8988T (cell line): ENCODE measurements at regions not wholly inside any gene's neighbourhood (a gene's known extent, or its start where the extent isn't known, plus 50 kb on each side); places are given as distances from the start of the nearest gene placed in this dataset.
"Not testable (repeated sequence)": the region's sequence is repeated elsewhere in the genome, so short reads cannot be mapped to it uniquely, and the experiment has no call there.

Experiments
- DNase-seq: peaks from one replicate; pipeline ENCODE4 v3.0.0; 2011

DNA sequence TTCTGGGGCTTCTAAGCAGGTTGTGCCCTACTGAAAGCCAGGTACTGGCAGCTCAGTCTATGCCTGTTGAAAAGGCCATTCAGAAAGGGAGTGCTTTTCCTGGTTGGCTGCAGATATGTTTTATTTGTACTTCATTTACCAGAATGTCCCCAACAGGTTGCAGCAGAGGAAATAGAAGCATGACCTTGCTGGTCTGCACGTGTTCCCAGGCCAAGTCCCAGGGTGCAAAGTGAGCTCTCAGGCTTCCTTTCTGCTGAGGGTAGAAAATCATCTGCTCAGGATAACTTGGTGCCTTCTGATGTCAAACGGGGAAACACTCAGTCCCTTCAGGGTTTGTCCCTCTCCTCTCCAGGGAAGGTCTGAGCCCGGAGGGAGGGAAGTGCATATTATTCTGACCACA is 356.4 kb downstream of the BCL11B start:
- DNase-seq = no peak

DNA sequence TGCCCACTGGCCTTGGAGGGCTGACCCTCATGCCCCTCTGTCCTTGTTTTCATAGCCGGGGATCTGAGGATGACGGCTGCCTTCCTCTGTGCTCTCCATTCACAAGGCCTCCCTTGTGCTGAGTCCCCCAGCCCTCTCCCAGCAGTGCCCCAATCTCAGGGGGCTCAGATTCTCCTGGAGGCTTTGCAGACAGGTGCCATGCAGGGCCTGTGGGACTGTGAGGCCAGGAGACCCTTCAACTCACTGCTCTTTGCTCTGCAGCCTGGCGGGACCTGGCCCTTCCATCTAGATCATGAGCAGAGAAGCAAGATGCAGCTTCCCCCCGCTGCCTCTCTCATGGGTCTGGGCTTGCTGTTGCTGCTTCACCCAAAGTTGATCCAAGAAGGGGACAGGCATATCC is 356.0 kb downstream of the BCL11B start:
- no peak for DNase-seq

GRCh38 chr14:98916476-98916875 is 355.5 kb downstream of the BCL11B start:
- no peak for DNase-seq

DNA sequence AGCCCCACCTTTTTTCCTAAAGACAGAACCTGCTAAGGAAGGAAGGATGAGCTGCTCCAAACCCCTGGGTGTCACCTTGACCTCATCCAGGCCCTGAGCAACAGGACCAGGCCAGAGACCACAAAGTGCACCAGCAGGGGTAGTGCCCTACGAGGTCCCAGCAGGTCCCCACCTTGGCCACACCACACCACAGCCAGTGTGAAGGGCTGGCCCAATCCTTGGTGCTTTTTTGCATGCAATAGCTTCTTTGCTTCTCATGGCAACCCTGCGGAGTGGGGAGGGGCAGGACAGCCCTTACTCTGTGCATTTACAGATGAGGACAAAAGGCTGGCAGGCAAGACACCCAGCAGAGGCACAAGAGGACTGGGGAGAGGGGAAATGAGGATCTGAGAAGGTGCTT is 352.6 kb downstream of the BCL11B start:
- DNase-seq = no peak

- not testable (repeated sequence) for DNase-seq
Measured at GRCh38 chr14:98921306-98921705, 350.7 kb downstream of the BCL11B start.

- no peak for DNase-seq
Measured at GRCh38 chr14:98923596-98923995, 348.4 kb downstream of the BCL11B start.

- DNase-seq = no peak
Measured at GRCh38 chr14:98924046-98924445, 348.0 kb downstream of the BCL11B start.

GRCh38 chr14:98925354-98926040 is 346.5 kb downstream of the BCL11B start:
- DNase-seq = no peak

GRCh38 chr14:98926146-98926545 is 345.9 kb downstream of the BCL11B start:
- DNase-seq = no peak

DNA sequence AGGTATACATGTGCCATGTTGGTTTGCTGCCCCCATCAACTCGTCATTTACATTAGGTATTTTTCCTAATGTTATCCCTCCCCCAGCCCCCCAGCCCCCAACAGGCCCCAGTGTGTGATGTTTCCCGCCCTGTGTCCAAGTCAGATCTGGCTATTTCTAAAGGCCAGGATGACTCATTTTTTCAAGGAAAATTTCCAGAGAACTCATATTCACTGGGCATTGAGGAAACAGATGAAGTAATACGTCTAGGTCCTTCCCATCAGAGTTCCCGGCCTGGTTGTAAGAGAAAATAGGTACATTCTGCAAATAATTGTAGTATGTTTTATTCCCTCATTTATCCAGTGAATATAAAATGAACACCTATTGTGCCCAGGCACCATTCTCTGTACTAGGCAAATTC is 345.2 kb downstream of the BCL11B start:
- DNase-seq = no peak

- DNase-seq = no peak
Measured at GRCh38 chr14:98927986-98928385, 344.0 kb downstream of the BCL11B start.

GRCh38 chr14:98928418-98928817 is 343.6 kb downstream of the BCL11B start:
- DNase-seq = no peak

DNA sequence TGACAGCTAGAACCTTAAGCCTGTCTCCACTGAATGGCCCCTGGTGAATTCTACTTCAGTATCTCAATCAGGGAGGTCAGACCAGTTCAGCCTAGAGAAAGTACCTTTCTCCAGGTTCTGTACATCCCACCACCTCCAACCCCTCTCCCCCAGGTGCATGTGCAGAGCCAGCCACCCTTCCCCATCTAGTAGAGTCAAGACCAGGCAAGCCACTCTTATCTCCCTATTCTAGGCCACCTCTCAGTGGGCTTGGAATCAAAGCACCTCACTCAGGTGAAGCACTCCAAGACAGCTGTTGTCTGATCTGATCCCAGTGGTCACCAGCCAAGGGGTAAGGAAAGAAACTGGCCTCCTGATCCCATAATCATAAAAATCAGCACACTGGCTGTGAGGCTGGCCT is 340.9 kb downstream of the BCL11B start:
- DNase-seq = no peak

DNA sequence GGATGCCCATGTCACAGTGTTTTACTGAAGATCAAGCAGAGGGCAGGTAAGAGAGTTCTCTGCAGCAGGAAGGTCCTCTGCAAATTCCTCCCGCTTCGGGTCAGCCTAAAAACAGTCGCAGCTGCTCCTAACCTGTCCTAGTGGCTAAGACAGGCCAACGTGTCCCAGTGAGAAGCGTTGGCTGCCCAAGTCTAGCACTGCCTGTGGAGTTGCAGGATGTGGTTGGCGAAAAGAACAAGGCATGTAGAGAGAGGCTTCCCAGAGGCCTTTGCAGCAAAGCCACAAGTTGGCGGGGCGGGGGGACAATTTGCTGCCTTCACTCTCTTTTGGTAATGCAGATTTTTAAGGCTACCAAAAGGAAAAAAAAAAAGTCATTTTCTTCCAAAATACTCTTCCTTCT is 340.1 kb downstream of the BCL11B start:
- no peak for DNase-seq

DNA sequence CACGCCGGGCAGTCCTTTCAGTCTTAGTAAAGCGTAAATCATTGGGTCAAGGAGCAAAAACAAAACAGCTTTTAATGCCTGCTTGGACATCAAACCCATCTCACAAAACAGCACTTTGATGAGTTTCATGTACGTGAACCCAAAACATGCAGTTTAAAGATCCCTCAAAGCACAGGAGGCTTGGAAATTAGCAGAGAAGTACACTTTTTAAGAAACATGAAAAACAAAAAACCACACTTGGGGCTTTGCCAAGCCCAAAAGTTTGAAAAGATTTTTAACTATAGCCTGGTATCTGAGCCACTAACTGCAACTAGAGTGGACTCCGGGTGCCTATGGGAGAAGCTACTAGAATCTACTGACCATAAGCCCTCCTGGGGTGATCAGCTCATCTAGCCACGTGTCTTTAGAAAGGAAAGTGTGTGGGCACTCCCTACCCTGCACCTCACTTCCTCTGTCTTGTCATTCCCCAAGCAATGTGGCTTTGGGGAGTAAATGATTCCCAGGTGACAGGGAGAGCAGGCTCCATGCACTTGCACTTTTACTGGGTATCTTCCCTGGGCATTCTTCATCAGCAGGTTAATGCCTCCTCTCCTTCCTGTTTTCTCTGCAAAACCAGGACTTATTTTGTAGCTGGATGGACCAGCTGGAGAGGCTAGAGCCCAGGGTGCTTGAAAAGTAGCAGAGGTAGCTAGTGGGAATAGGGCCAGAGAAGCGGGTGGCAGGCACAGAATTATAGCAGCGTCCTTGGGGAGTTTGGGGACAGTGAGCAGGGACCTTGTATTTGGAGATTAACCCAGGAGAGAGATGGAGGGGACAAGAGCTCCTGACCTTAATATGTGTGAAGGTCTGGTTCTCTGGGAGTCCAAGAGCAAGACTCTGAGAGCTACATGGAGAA is 339.3 kb downstream of the BCL11B start:
- no peak for DNase-seq

GRCh38 chr14:98934569-98934968 is 337.4 kb downstream of the BCL11B start:
- not testable (repeated sequence) for DNase-seq

DNA sequence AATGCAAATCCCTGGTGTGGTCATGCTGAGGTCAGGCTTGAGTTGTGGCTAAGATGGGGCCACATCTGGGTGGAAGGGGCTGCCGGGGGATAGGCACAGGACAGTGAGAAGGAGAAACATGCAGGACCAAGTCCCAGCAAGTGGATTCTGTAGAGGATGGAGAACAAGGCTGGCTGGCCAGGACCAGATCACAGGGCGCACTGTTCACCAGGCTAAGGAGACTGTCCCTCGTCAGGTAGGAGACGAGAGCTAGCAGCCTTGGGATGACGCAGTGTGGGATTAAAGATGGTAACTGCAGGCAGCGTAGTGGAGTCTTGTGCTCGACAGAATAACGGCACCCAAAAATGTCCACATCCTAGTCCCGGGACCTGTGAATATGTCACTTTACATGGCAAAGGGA is 336.1 kb downstream of the BCL11B start:
- no peak for DNase-seq

DNA sequence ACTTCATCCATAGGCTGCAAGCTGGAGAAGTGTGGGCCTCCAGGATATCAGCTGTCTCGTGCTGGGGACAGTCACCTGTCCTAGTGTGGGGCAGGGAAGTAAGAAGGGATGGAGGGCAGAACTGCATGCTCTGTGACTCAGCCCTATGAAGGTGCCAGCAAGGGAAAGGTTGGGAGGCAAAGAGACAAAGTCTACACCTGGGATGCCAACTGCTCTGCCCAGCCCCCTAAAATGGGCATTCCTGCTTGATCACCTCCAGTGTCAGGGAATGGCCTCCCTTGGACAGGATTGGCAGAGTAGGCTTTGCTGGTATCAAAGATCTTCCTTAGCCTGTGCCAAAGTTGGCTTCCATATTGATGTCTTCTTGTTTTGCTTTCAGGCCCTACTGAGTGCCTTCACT is 335.0 kb downstream of the BCL11B start:
- no peak for DNase-seq

DNA sequence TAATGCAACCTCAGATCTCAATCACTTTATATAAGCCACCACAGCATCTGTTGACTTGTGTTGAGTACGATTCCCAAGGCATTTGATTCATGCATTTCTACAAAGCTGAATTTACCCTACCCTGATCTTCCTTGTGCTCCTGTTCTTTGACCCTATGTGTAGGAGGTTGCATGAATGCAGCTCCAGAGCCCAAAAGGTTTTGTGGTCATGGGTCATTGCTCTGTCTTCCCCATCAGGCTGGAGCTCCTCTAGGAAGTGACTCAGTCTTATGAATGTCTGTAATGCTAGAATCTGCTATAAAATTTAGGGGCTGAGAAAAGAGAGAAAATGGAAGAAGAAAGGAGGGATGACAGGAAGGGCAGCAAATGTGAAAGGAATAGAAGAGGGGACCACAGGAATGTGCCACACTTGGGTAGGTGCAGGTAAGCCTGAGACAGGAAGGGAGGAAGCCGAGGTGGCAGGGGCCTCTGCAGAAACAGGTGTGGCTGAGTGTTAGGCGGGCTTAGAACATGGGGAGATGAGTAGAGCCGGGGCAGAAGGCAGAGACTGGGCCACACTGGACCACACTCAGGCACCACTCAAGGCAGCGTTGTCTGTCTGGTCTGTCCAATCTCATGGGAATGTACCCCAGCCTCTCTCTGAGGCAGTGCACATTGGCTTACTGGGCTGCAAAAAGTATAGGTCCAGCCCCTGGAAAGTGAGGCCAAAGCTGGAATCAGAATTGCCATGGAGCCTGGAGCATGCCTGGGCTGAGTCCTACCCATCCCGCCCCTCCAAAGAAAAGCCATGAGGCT is 334.1 kb downstream of the BCL11B start:
- no peak for DNase-seq

- no peak for DNase-seq
Measured at GRCh38 chr14:98940693-98941437, 331.1 kb downstream of the BCL11B start.

DNA sequence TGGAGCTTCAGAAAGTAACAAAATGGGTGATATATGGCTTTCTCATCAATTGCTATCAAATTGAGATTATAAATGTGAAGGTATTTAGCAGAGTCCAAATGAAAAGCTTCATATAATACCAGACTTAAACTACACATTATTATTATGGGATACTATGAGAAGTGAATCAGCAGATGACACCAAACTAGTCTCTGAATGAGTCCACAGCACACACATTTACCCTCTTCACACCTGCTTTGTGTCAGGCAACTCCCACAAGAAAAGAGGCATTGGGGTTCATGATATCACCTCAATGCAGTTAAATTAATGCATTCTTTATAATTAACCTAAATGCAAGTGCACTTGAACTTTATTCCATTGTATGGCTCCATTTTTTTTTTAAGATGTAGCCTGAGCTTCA is 330.5 kb downstream of the BCL11B start:
- DNase-seq = no peak

DNA sequence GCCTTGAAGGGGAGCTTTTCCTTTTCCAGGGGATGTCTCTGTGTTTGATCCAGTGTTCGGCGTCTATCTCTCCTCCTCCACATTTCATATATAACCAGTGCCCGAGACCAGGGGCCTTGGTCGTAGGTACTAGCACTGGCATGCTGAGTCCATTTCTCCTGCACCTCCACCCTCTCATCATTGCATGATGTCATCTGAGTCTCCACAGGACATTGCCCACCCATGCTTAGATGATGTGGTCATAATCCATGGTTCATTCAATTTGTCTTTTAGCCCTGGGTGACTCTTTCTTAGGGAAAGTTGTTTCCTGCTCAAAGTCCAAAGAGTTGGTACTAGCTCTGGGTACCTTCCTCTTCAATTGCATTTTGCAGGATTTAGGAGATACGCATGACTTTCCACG is 328.1 kb downstream of the BCL11B start:
- DNase-seq = no peak

DNA sequence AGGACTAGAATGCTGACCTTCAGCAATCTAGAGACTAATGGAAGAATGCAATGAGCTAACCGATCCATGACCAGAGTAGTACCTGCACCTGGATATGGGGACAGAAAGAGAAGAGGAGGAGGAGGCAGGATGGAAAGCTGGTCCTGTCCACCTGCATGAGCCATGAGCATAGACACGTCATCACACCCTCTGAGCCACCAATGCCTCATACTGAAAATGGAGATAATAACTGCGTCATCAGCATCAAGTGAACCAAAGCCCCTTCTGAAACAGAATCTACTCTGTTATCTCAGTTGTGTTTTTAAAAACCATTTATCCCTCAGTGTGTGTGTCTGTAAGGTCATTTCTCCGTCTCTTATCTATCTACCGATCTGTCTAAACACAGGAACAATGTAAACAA is 327.0 kb downstream of the BCL11B start:
- DNase-seq = no peak
